Pancreas (tissue), 10 donors: ENCODE measurements at regions not wholly inside any gene's neighbourhood (a gene's known extent, or its start where the extent isn't known, plus 50 kb on each side); places are given as distances from the start of the nearest gene placed in this dataset.

ENCODE experiments used
- ATAC-seq, 4 donors: fragments of 200-7000 bp; cut with Tn5 transposase; one replicate each; pipeline versions ENCODE4 v1.8.0 to v1.9.1; 2020; ENCODE audit warnings: mild to moderate bottlenecking in 4 of 4, moderate library complexity in 4 of 4
- DNase-seq, 6 donors: peaks; one replicate each; pipeline ENCODE4 v3.0.0-alpha.2; 2020
- FAIRE-seq: peaks from 2 replicates; lab custom pipeline; 2012; peaks lifted over from hg19 to GRCh38; lab: Jason Lieb, UNC
- H3K27ac ChIP-seq, 4 donors: fragments of 200-600 bp; sonication (generic); 1 replicate in 3 of 4; 2 replicates in 1 of 4; pipeline versions ENCODE4 v1.5.0 to v1.8.0; 2020
- H3K27me3 ChIP-seq, 4 donors: fragments of 200-600 bp; one replicate each; pipeline ENCODE4 v1.8.0; 2021
- H3K36me3 ChIP-seq, 3 donors: fragments of 200-600 bp; sonication (generic) in 1 of 3; one replicate each; pipeline versions ENCODE4 v1.5.0 to v1.8.0; 2020 to 2021
- H3K4me1 ChIP-seq, 3 donors: fragments of 200-600 bp; one replicate each; pipeline ENCODE4 v1.8.0; 2021
- H3K4me3 ChIP-seq, 4 donors: fragments of 200-600 bp; sonication (generic) in 2 of 4; one replicate each; pipeline versions ENCODE4 v1.5.0 to v1.8.0; 2020 to 2021
- H3K9me3 ChIP-seq, 4 donors: fragments of 200-600 bp; one replicate each; pipeline ENCODE4 v1.8.0; 2021
- CTCF ChIP-seq, 4 donors: fragments of 200-600 bp; sonication (generic) in 3 of 4; IDR thresholded peaks; one replicate each; pipeline versions ENCODE4 v1.5.0 to v1.8.0; 2021; ENCODE audit warnings: antibody characterized with exemption in 4 of 4
- WGBS, 2 donors: extraction: QIAGEN DNeasy Blood & Tissue Kit; methylation state at CpG; one replicate each; pipeline ENCODE4 v1.1.7; 2013; 5-methylcytosine and 5-hydroxymethylcytosine counted together
- intact Hi-C, 3 donors: fragments of 100-400 bp; cut with DNase I; formaldehyde crosslinking; loops; one replicate each; pipeline versions ENCODE4 v1.11.1 to v1.14.2; 2022
- donor health status: healthy with polysubstance abuse.
- donor health status: DM: no; HTN: no; CAD: no; lungs with moderate emphysema.
- donor health status: DM: no; HTN: no; CAD: no.
- donor health status: control.
- donor health status: control.
- donor health status: Bipolar disorder and iron deficiency.
- donor health status: DM: yes; HTN: yes; CAD: no.
- donor health status: DM: no; HTN: no; CAD: no.
- donor health status: DM: no; HTN: no; CAD: no.
- donor health status: DM: yes; HTN: yes; CAD: no.

GRCh38 chr6:15073883-15074465 is 171.9 kb upstream of the JARID2 start:
- Histone ChIP-seq H3K4me1 (no peaks in the 10 kb centered on the region), H3K36me3 (no peaks in the 10 kb centered on the region), H3K9me3 (no peaks in the 10 kb centered on the region), H3K27me3 (no peaks in the 10 kb centered on the region), H3K27ac (no peak overlapping the region), H3K4me3 (no peak overlapping the region)
- ATAC-seq (no peak), FAIRE-seq (no peak), DNase-seq (no peak)
- intact Hi-C loops, result no loop called here
- WGBS, 2 donors, result 88 to 91% methylated on average over 14 of the region's 14 CpGs
- no peak for TF ChIP-seq CTCF (IDR thresholded peaks at IDR 0.05)

- no peak for ATAC-seq
- H3K36me3 ChIP-seq, result no peaks in the 10 kb centered on the region
- no peak for DNase-seq
- H3K9me3 ChIP-seq, result no peaks in the 10 kb centered on the region
- H3K4me1 ChIP-seq, result no peaks in the 10 kb centered on the region
- H3K27me3 ChIP-seq, result no peaks in the 10 kb centered on the region
- H3K27ac ChIP-seq, result no peak overlapping the region
- FAIRE-seq, result no peak
- TF ChIP-seq CTCF (IDR thresholded peaks at IDR 0.05), result no peak
- WGBS, 2 donors, result 91 to 96% methylated on average over 10 of the region's 10 CpGs
- no peak overlapping the region for H3K4me3 ChIP-seq
- intact Hi-C loops, result no loop called here
Observed at GRCh38 chr6:15074806-15075205, 171.1 kb upstream of the JARID2 start.

GRCh38 chr6:15076565-15076964 is 169.3 kb upstream of the JARID2 start:
- Histone ChIP-seq H3K4me3 (no peak overlapping the region), H3K27ac (no peak overlapping the region), H3K9me3 (no peaks in the 10 kb centered on the region), H3K36me3 (no peaks in the 10 kb centered on the region), H3K27me3 (no peaks in the 10 kb centered on the region), H3K4me1 (no peaks in the 10 kb centered on the region)
- 61 to 66% methylated on average over 4 of the region's 4 CpGs for WGBS, 2 donors
- DNase-seq (no peak), FAIRE-seq (no peak), ATAC-seq (no peak)
- intact Hi-C loops, result no loop called here
- no peak for TF ChIP-seq CTCF (IDR thresholded peaks at IDR 0.05)

GRCh38 chr6:15077006-15077405 is 168.9 kb upstream of the JARID2 start:
- 51 to 68% methylated on average over 4 of the region's 4 CpGs for WGBS, 2 donors
- TF ChIP-seq CTCF (IDR thresholded peaks at IDR 0.05), result no peak
- ATAC-seq, result no peak
- intact Hi-C loops, result no loop called here
- Histone ChIP-seq H3K27me3 (no peaks in the 10 kb centered on the region), H3K9me3 (no peaks in the 10 kb centered on the region), H3K27ac (no peak overlapping the region), H3K4me1 (no peaks in the 10 kb centered on the region), H3K36me3 (no peaks in the 10 kb centered on the region), H3K4me3 (no peak overlapping the region)
- DNase-seq, result no peak
- no peak for FAIRE-seq

- intact Hi-C loops, result no loop called here
- Histone ChIP-seq H3K27me3 (no peaks in the 10 kb centered on the region), H3K36me3 (no peaks in the 10 kb centered on the region), H3K4me3 (no peak overlapping the region), H3K27ac (no peak overlapping the region), H3K9me3 (no peaks in the 10 kb centered on the region), H3K4me1 (no peaks in the 10 kb centered on the region)
- no peak for TF ChIP-seq CTCF (IDR thresholded peaks at IDR 0.05)
- no peak for DNase-seq
- ATAC-seq, result no peak
- no peak for FAIRE-seq
- WGBS, 2 donors, result 77 to 82% methylated on average over 5 of the region's 5 CpGs
Observed at GRCh38 chr6:15077961-15078360, 167.9 kb upstream of the JARID2 start.
